NCI-H345 (cell line): ENCODE measurements at regions not wholly inside any gene's neighbourhood (a gene's known extent, or its start where the extent isn't known, plus 50 kb on each side); places are given as distances from the start of the nearest gene placed in this dataset.
A peak's percentile ranks its signal among the peaks of the same experiment; 100 is the strongest.

Source experiments
- DNase-seq: peaks from one replicate; lab custom pipeline; 2025; lab: John Stamatoyannopoulos, UW

DNA sequence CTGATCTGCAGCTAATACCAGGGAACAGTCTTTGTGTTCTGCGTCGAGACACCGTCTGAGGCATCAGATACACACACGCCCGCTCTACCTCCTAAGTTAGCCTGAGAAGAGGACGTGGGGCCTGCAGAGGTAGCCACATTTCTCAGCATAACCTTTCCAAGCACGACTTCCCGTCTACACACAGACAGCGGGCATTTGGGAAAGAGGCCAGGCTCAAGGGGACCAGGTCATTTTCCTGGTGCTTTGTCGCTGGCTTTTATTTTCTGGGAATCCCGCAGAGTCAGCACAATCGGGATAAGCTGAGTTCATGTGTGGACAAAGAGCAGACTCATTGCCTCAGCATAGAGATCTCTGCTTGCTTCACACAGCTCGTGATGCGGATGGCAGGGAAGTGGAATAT, 72.5 kb upstream of the SMYD2 start:
- DNase-seq, result no peak

DNA sequence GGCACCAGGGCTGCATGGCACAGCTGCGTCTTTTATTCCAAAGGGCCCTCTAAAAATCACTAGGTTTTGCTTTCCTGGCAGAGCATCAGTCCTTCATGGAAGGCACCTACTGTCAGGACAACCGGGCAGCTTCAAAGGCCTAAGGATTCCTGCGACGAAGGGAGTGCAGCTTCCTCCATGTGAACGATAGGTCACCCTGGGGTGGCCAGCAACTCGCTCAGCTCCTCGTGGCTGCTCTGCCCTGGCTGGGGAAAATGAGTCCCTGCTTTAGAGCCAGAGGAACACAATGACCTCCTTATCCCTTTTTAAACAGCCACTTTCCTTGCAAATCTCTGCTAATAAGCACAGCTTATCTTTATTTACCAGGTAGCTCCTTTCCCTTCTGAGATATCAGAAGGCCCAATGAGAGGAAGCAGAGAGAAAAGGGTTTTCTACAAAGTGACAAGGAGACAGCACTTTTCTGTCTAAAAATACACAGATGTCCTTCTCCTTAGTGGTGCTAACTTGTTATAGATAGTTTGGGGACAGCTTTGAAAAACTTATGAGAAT, 71.6 kb upstream of the SMYD2 start:
- DNase-seq, result no peak

DNA sequence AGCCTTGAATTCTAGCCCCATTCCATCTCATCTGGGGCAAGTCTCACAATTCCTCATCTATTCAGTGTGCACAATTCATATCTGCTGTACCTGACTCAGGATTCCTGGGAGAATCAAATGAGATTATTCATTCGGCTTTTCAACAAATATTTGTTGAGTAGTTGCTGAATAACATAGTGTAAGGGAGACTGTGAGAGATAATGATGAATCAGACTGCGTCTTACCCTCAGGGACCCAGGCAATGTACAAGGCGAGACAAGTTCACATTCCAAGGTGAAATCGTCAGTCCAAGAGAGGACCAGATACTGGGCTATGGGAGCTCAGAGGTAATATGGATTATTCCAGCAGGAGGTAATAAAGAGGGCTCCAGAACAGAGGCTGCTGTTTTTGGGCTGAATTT, 67.8 kb upstream of the SMYD2 start:
- DNase-seq, result no peak

DNA sequence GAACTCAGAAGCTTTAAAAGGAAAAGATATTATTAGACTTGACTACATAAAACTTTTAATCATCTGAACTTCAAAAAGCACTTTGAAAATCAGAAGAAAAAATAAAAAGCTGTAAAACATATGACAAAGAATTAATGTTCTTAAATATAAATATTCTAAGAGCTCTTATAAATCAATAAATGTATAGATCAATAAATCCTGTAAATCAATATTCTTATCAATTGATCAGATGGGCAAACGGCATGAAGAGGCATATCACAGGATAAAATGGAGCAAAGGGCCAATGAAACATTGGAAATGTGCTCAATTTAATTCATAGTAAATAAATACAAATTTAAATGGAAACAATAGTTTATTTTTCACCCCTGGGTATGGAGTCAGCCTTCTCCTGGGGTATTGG, 66.1 kb upstream of the SMYD2 start:
- DNase-seq, result no peak

DNA sequence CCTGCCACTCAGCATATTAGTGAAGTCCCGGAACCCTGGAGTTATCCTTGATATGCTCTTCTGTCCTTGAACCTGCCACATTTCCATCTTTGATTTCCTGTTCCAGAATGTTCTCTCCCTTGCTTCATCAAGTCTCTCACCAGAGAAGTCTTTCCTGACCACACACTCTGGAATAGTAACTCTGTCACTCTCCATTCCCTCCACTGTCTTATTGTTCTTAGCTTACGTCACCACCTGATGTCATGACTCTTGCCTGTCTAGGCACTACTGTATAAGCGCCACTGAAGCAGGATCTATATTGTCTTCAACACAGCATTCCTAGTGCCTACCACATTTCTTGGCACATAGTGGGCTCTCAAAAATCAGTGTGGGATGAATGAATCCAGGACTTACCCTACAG, 65.4 kb upstream of the SMYD2 start:
- no peak for DNase-seq

DNA sequence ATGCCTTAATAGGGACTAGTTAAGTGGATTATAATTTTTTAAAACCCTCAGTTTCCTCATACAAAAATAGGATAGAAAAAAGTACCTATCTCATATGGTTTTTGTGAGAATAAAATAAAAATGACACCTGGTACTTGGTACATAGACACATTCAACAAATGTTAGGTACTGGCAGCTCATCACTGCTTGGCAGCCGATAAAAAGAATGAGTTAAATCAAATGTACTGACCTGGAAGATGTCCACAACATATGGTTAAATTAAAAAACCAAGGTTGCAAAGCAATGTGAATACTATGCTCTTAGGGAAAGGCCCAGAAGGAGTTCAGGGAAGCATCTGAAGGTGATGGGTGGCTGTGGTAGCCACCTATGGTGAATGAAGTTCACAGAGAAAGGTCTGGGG, 64.9 kb upstream of the SMYD2 start:
- no peak for DNase-seq

DNA sequence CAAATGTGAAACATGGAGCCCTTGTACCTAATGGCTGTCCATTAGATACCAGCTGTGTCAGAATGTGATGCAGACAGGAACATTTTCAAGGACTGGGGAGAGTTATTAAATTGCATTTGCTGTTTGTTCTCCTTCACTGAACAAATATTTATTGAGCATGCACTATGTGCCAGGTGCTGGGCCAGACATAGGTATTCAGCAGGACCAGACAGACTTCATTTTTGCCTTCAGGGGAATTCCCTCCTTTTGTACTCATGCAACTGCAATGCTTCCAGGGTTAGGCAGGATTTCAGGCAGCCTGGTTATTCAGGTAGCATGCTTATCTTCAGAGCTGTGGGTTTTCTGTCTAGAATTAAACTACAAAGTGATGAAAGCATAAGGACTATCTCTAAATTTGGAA, 64.2 kb upstream of the SMYD2 start:
- DNase-seq, result no peak

DNA sequence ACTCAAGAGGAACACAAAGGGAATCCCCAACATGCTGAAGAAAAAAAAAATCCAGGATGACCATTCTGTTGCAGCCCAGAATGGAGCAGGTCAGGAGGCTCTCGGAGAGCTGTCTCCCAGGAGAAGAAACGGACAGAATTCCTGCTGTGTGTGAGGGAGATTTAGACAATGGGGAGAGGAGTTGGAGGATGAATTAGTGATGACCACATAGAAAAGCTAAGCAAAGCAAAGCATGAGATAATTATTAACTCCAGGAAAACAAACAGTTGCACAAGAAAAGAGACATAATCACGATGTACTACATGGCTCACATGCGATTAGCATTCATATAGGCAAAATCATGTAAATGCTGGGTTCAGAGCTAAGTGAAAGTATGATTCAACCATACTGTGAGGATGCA, 61.1 kb upstream of the SMYD2 start:
- DNase-seq, result no peak

DNA sequence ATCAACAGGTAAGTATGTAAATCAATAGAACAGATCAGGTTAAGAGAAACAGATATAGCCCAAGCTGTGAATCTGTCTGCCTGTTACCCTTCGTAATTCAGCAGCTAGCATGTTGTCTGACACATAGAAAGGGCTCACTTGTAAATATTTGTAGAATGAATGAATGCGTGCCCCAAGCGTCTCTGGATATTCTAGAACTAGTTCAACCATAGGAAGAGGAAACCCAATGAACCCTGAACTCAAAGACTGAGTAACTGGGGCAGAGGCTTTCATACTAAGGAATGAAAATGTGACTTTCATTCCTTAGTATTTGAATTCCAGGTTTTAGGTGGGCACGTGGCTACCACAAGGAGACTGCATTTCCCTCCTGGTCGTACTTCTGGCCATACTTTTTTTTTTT, 60.1 kb upstream of the SMYD2 start:
- no peak for DNase-seq

DNA sequence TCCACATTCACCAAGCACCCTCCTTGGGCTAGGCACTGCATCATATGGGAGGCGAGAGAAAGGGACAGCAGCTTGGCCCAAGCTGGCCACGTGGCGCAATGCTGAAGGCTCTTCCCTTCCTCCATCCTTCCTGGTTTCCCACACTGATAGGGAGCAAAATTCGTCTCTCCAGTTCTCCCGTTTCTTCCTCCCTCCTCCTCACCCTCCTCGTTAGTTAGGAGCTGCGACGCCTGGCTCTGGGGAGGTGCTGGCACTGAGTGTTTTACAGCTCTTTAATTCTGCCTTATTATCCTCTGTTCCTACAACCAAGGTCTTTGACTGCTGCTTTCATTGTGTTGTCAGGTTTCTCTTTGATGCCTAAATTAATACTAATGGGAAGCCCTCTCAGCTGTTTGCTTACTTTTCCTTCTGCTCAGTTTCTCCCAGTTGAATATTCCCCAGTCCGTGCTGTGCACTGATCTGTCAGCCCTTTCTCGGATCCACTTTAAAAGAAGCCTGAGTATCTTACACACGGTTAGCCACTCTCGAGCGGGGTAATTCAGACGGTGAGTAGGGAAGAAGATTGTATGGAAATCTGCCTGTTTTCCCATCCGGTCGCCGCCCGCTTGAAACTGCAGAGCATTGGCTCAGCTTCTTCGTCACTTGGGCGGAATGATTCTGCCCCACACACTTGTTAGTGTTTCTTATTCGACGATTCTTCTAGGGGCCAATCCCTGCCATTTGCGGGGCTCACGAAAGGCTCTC, 56.2 kb upstream of the SMYD2 start:
- DNase-seq, result no peak

DNA sequence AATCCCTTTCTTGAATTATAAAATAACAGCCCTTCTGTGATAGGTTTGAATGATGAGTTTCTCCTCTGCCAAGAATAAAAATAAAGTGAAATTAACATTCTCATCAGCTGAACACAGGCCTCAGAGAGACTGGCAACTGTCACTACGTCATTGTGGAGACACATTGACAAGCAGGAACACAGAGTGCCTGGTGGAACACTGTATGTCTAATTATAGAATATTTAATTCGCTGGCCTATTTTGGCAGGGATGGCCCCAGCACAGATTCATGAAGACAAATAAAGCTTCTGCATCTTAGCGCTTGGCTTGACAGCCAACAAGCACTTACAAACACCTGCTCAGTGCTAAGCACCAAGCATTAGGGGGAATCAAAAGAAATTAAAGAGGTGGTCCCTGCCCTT, 52.0 kb upstream of the SMYD2 start:
- DNase-seq, result peak; percentile 34

DNA sequence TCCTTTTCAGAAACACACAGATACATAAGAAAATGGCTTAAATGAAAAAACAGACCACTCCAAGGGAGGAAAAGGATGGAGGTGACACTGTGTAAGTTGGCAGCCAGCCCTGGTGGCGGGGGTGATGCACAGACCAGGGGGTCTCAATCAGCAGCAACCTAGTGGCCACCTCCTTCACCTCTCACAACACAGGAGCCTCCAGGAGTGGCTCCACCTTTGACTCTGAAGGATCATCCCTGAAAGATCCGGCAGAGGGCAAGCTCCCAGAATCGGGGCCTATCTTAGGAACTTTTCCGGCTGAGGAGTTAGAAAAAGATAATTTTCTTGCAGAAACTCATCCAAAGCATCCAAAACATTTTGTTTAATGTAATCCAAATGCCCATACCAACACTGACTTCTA, 51.2 kb upstream of the SMYD2 start:
- no peak for DNase-seq
